SK-N-SH treated with all-trans-retinoic acid at 6 μM for 48 hours (cell line): ENCODE measurements at regions not wholly inside any gene's neighbourhood (a gene's known extent, or its start where the extent isn't known, plus 50 kb on each side); places are given as distances from the start of the nearest gene placed in this dataset.

ENCODE experiments used
- ARNTL ChIP-seq: fragments of 450-650 bp; formaldehyde crosslinking; IDR thresholded peaks from 2 replicates; pipeline ENCODE4 v1.5.0; 2020; ENCODE audit warnings: low read depth, mild to moderate bottlenecking, moderate library complexity, borderline replicate concordance
- CSDC2 ChIP-seq: fragments of 250-450 bp; sonication (Bioruptor Pico); IDR thresholded peaks from 2 replicates; pipeline ENCODE4 v1.5.0; 2020; ENCODE audit warnings: mild to moderate bottlenecking, moderate library complexity
- ESRRG ChIP-seq: fragments of 250-450 bp; sonication (Bioruptor Pico); IDR thresholded peaks from 2 replicates; pipeline ENCODE4 v1.6.1; 2021; ENCODE audit warnings: mild to moderate bottlenecking
- GLIS3 ChIP-seq: fragments of 250-450 bp; sonication (Bioruptor Pico); IDR thresholded peaks from 2 replicates; pipeline ENCODE4 v1.5.0; 2020; ENCODE audit warnings: mild to moderate bottlenecking, moderate library complexity
- OSR1 ChIP-seq: fragments of 250-450 bp; sonication (Bioruptor Pico); IDR thresholded peaks from 2 replicates; pipeline ENCODE4 v1.8.0; 2022; ENCODE audit warnings: moderate library complexity, mild to moderate bottlenecking, inconsistent platforms
- PPARA ChIP-seq: fragments of 250-450 bp; sonication (Bioruptor Pico); IDR thresholded peaks from 2 replicates; pipeline ENCODE4 v1.5.0; 2020; ENCODE audit warnings: mild to moderate bottlenecking, borderline replicate concordance
- RARB ChIP-seq: fragments of 250-450 bp; sonication (Bioruptor Pico); IDR thresholded peaks from 2 replicates; pipeline ENCODE4 v1.8.0; 2021; ENCODE audit warnings: mild to moderate bottlenecking, moderate library complexity
- SNAI2 ChIP-seq: fragments of 250-450 bp; sonication (Bioruptor Pico); IDR thresholded peaks from 2 replicates; pipeline ENCODE4 v1.5.0; 2020; ENCODE audit warnings: mild to moderate bottlenecking, moderate library complexity
- TOX ChIP-seq: fragments of 250-450 bp; sonication (Bioruptor Pico); IDR thresholded peaks from 2 replicates; pipeline ENCODE4 v1.8.0; 2021; ENCODE audit warnings: mild to moderate bottlenecking, moderate library complexity, borderline replicate concordance
- ZFP3 ChIP-seq: fragments of 250-450 bp; sonication (Bioruptor Pico); IDR thresholded peaks from 2 replicates; pipeline ENCODE4 v1.5.0; 2020; ENCODE audit warnings: mild to moderate bottlenecking, moderate library complexity
- ZNF8 ChIP-seq: fragments of 450-650 bp; formaldehyde crosslinking; IDR thresholded peaks from 2 replicates; pipeline ENCODE4 v1.5.0; 2020; ENCODE audit warnings: mild to moderate bottlenecking, moderate library complexity
- TF ChIP-seq, protein P1 (sequence below): fragments of 250-450 bp; sonication (Bioruptor Pico); IDR thresholded peaks from 2 replicates; pipeline ENCODE4 v1.5.1; 2020; ENCODE audit warnings: low read depth, mild to moderate bottlenecking, moderate library complexity
- TF ChIP-seq, protein P2 (sequence below): fragments of 250-450 bp; sonication (Bioruptor Pico); IDR thresholded peaks from 2 replicates; pipeline ENCODE4 v1.8.0; 2021; ENCODE audit warnings: low read depth, mild to moderate bottlenecking, moderate library complexity, borderline replicate concordance

GRCh38 chr3:72544239-72544638 lies 304.0 kb downstream of the SHQ1 start:
- TF ChIP-seq ARNTL (CRISPR knock-in tag) (no peak), ESRRG (no peak), PPARA (CRISPR knock-in tag) (no peak), ZFP3 (no peak), CSDC2 (CRISPR knock-in tag) (no peak), SNAI2 (CRISPR knock-in tag) (no peak), RARB (CRISPR knock-in tag) (no peak), TOX (no peak), GLIS3 (CRISPR knock-in tag) (no peak), OSR1 (CRISPR knock-in tag) (no peak), ZNF8 (CRISPR knock-in tag) (no peak)
- TF ChIP-seq, protein P1, sequence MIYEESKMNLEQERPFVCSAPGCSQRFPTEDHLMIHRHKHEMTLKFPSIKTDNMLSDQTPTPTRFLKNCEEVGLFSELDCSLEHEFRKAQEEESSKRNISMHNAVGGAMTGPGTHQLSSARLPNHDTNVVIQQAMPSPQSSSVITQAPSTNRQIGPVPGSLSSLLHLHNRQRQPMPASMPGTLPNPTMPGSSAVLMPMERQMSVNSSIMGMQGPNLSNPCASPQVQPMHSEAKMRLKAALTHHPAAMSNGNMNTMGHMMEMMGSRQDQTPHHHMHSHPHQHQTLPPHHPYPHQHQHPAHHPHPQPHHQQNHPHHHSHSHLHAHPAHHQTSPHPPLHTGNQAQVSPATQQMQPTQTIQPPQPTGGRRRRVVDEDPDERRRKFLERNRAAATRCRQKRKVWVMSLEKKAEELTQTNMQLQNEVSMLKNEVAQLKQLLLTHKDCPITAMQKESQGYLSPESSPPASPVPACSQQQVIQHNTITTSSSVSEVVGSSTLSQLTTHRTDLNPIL (CRISPR knock-in tag) = no peak
- TF ChIP-seq, protein P2, sequence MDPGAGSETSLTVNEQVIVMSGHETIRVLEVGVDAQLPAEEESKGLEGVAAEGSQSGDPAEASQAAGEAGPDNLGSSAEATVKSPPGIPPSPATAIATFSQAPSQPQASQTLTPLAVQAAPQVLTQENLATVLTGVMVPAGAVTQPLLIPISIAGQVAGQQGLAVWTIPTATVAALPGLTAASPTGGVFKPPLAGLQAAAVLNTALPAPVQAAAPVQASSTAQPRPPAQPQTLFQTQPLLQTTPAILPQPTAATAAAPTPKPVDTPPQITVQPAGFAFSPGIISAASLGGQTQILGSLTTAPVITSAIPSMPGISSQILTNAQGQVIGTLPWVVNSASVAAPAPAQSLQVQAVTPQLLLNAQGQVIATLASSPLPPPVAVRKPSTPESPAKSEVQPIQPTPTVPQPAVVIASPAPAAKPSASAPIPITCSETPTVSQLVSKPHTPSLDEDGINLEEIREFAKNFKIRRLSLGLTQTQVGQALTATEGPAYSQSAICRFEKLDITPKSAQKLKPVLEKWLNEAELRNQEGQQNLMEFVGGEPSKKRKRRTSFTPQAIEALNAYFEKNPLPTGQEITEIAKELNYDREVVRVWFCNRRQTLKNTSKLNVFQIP (CRISPR knock-in tag) = no peak
